ENCODE measurements at regions not wholly inside any gene's neighbourhood (a gene's known extent, or its start where the extent isn't known, plus 50 kb on each side); places are given as distances from the start of the nearest gene placed in this dataset.

- Histone ChIP-seq H4K20me1 (ENCODE audit: insufficient read depth, low read length) (no peaks in the 10 kb centered on the region), H3K4me2 (ENCODE audit: insufficient read depth, low read length) (no peak overlapping the region), H3K27ac (ENCODE audit: low read depth, low read length) (no peak overlapping the region), H3K27me3 (ENCODE audit: insufficient read depth, low read length) (peaks cover 17% of the 10 kb centered on the region), H3K4me3 (ENCODE audit: insufficient read depth, low read length) (no peak overlapping the region), H3K9me3 (ENCODE audit: low read depth, low read length) (no peaks in the 10 kb centered on the region), H3K36me3 (ENCODE audit: insufficient read depth, low read length) (no peaks in the 10 kb centered on the region), H2AFZ (ENCODE audit: low read length) (no peak overlapping the region), H3K79me2 (ENCODE audit: insufficient read depth, low read length) (no peaks in the 10 kb centered on the region), H3K4me1 (ENCODE audit: insufficient read depth, low read length) (peaks cover 11% of the 10 kb centered on the region)
- TF ChIP-seq CTCF (IDR thresholded peaks at IDR 0.05; ENCODE audit: extremely low read depth, low read depth, low read length): no peak
- DNase-seq (ENCODE audit: insufficient read length, low spot score, missing footprints): no peak
Measured at GRCh38 chr6:44682987-44683779, 295.7 kb downstream of the CDC5L start.

- Histone ChIP-seq H3K4me2 (ENCODE audit: insufficient read depth, low read length) (no peak overlapping the region), H3K4me3 (ENCODE audit: insufficient read depth, low read length) (no peak overlapping the region), H3K27me3 (ENCODE audit: insufficient read depth, low read length) (peaks cover 17% of the 10 kb centered on the region), H3K27ac (ENCODE audit: low read depth, low read length) (no peak overlapping the region), H3K36me3 (ENCODE audit: insufficient read depth, low read length) (no peaks in the 10 kb centered on the region), H3K79me2 (ENCODE audit: insufficient read depth, low read length) (no peaks in the 10 kb centered on the region), H3K4me1 (ENCODE audit: insufficient read depth, low read length) (peaks cover 11% of the 10 kb centered on the region), H2AFZ (ENCODE audit: low read length) (no peak overlapping the region), H4K20me1 (ENCODE audit: insufficient read depth, low read length) (no peaks in the 10 kb centered on the region), H3K9me3 (ENCODE audit: low read depth, low read length) (no peaks in the 10 kb centered on the region)
- DNase-seq (ENCODE audit: insufficient read length, low spot score, missing footprints): no peak
- no peak for TF ChIP-seq CTCF (IDR thresholded peaks at IDR 0.05; ENCODE audit: extremely low read depth, low read depth, low read length)
Measured at GRCh38 chr6:44685213-44685612, 297.7 kb downstream of the CDC5L start.

GRCh38 chr6:44696099-44696498 is 308.6 kb downstream of the CDC5L start:
- peak overlapping the region; percentile 11 for H3K27ac ChIP-seq (ENCODE audit: low read depth, low read length)
- H3K4me3 ChIP-seq (ENCODE audit: insufficient read depth, low read length): no peak overlapping the region
- peaks cover 4% of the 10 kb centered on the region for H3K4me1 ChIP-seq (ENCODE audit: insufficient read depth, low read length)
- H2AFZ ChIP-seq (ENCODE audit: low read length): peak overlapping the region; percentile 32
- no peak overlapping the region for H3K4me2 ChIP-seq (ENCODE audit: insufficient read depth, low read length)
- H4K20me1 ChIP-seq (ENCODE audit: insufficient read depth, low read length): no peaks in the 10 kb centered on the region
- H3K79me2 ChIP-seq (ENCODE audit: insufficient read depth, low read length): no peaks in the 10 kb centered on the region
- no peak for TF ChIP-seq CTCF (IDR thresholded peaks at IDR 0.05; ENCODE audit: extremely low read depth, low read depth, low read length)
- DNase-seq (ENCODE audit: insufficient read length, low spot score, missing footprints): peak; percentile 71
- H3K27me3 ChIP-seq (ENCODE audit: insufficient read depth, low read length): no peaks in the 10 kb centered on the region
- no peaks in the 10 kb centered on the region for H3K36me3 ChIP-seq (ENCODE audit: insufficient read depth, low read length)
- no peaks in the 10 kb centered on the region for H3K9me3 ChIP-seq (ENCODE audit: low read depth, low read length)

GRCh38 chr6:44696686-44697085 is 309.2 kb downstream of the CDC5L start:
- no peaks in the 10 kb centered on the region for H3K79me2 ChIP-seq (ENCODE audit: insufficient read depth, low read length)
- H4K20me1 ChIP-seq (ENCODE audit: insufficient read depth, low read length): no peaks in the 10 kb centered on the region
- H3K27me3 ChIP-seq (ENCODE audit: insufficient read depth, low read length): no peaks in the 10 kb centered on the region
- no peaks in the 10 kb centered on the region for H3K36me3 ChIP-seq (ENCODE audit: insufficient read depth, low read length)
- TF ChIP-seq CTCF (IDR thresholded peaks at IDR 0.05; ENCODE audit: extremely low read depth, low read depth, low read length): no peak
- DNase-seq (ENCODE audit: insufficient read length, low spot score, missing footprints): no peak
- no peak overlapping the region for H3K27ac ChIP-seq (ENCODE audit: low read depth, low read length)
- H3K9me3 ChIP-seq (ENCODE audit: low read depth, low read length): no peaks in the 10 kb centered on the region
- H3K4me1 ChIP-seq (ENCODE audit: insufficient read depth, low read length): peaks cover 4% of the 10 kb centered on the region
- no peak overlapping the region for H3K4me3 ChIP-seq (ENCODE audit: insufficient read depth, low read length)
- H2AFZ ChIP-seq (ENCODE audit: low read length): no peak overlapping the region
- H3K4me2 ChIP-seq (ENCODE audit: insufficient read depth, low read length): no peak overlapping the region

All from osteoblast (primary cell).